ENCODE measurements at regions not wholly inside any gene's neighbourhood (a gene's known extent, or its start where the extent isn't known, plus 50 kb on each side); places are given as distances from the start of the nearest gene placed in this dataset.

GRCh38 chr9:38259056-38259455 lies 133.4 kb upstream of the ALDH1B1 start:
- no TSS peak for BruUV-seq (replicated peaks)
- no peak for TF ChIP-seq CTCF (IDR thresholded peaks at IDR 0.05; ENCODE audit: unreplicated experiment)
- peaks cover 24% of the 10 kb centered on the region for H3K27me3 Mint-ChIP-seq (ENCODE audit: insufficient read depth, unreplicated experiment)
- no peak for DNase-seq (ENCODE audit: unreplicated experiment)
- CTCF ChIA-PET, result interaction anchor here (0.6 to 1.6 kb wide), 6 partner anchors 104 to 345 kb away, joined by 3 to 5 read pairs (median 4); partner anchors contain the start of gene SHB
- peaks cover 7% of the 10 kb centered on the region for H3K9me3 Mint-ChIP-seq (ENCODE audit: unreplicated experiment)
- H3K27ac Mint-ChIP-seq (ENCODE audit: low read depth, unreplicated experiment), result no peak overlapping the region
- no peak overlapping the region for H3K4me3 Mint-ChIP-seq (ENCODE audit: unreplicated experiment)
- POLR2A ChIA-PET, result interaction anchor here (0.8 kb wide), 1 partner anchor 28 kb away, joined by 3 read pairs; no protein-coding TSS in a partner anchor
- no peaks in the 10 kb centered on the region for H3K36me3 Mint-ChIP-seq (ENCODE audit: insufficient read depth, unreplicated experiment)
- intact Hi-C loops (cut with micrococcal nuclease), result no loop called here
- H3K4me1 Mint-ChIP-seq (ENCODE audit: insufficient read depth, unreplicated experiment), result no peaks in the 10 kb centered on the region

- H3K4me1 Mint-ChIP-seq (ENCODE audit: insufficient read depth, unreplicated experiment), result no peaks in the 10 kb centered on the region
- H3K4me3 Mint-ChIP-seq (ENCODE audit: unreplicated experiment), result no peak overlapping the region
- DNase-seq (ENCODE audit: unreplicated experiment), result no peak
- CTCF ChIA-PET, result interaction anchor here (0.7 to 1.5 kb wide), 4 partner anchors 195 to 344 kb away, joined by 3 to 5 read pairs (median 4); no protein-coding TSS in a partner anchor
- H3K27ac Mint-ChIP-seq (ENCODE audit: low read depth, unreplicated experiment), result no peak overlapping the region
- intact Hi-C loops (cut with micrococcal nuclease), result no loop called here
- H3K27me3 Mint-ChIP-seq (ENCODE audit: insufficient read depth, unreplicated experiment), result peaks cover 10% of the 10 kb centered on the region
- H3K9me3 Mint-ChIP-seq (ENCODE audit: unreplicated experiment), result peaks cover 7% of the 10 kb centered on the region
- no peak for TF ChIP-seq CTCF (IDR thresholded peaks at IDR 0.05; ENCODE audit: unreplicated experiment)
- BruUV-seq (replicated peaks), result no TSS peak
- POLR2A ChIA-PET, result no interaction called here
- H3K36me3 Mint-ChIP-seq (ENCODE audit: insufficient read depth, unreplicated experiment), result no peaks in the 10 kb centered on the region
These were observed 134.8 kb upstream of the ALDH1B1 start for GRCh38 chr9:38257626-38258215.

- TF ChIP-seq CTCF (IDR thresholded peaks at IDR 0.05; ENCODE audit: unreplicated experiment), result no peak
- no peaks in the 10 kb centered on the region for H3K4me1 Mint-ChIP-seq (ENCODE audit: insufficient read depth, unreplicated experiment)
- intact Hi-C loops (cut with micrococcal nuclease), result no loop called here
- H3K9me3 Mint-ChIP-seq (ENCODE audit: unreplicated experiment), result peaks cover 7% of the 10 kb centered on the region
- POLR2A ChIA-PET, result interaction anchor here (0.7 kb wide), 1 partner anchor 8 kb away, joined by 3 read pairs; no protein-coding TSS in a partner anchor
- no peak overlapping the region for H3K27ac Mint-ChIP-seq (ENCODE audit: low read depth, unreplicated experiment)
- H3K4me3 Mint-ChIP-seq (ENCODE audit: unreplicated experiment), result no peak overlapping the region
- BruUV-seq (replicated peaks), result no TSS peak
- no peak for DNase-seq (ENCODE audit: unreplicated experiment)
- H3K36me3 Mint-ChIP-seq (ENCODE audit: insufficient read depth, unreplicated experiment), result no peaks in the 10 kb centered on the region
- CTCF ChIA-PET, result interaction anchor here (1.0 kb wide), 1 partner anchor 169 kb away, joined by 4 read pairs; no protein-coding TSS in a partner anchor
- H3K27me3 Mint-ChIP-seq (ENCODE audit: insufficient read depth, unreplicated experiment), result no peaks in the 10 kb centered on the region
These were observed 136.0 kb upstream of the ALDH1B1 start for GRCh38 chr9:38256461-38256860.

- Mint-ChIP-seq H3K4me3 (ENCODE audit: unreplicated experiment) (no peak overlapping the region), H3K27ac (ENCODE audit: low read depth, unreplicated experiment) (no peak overlapping the region), H3K4me1 (ENCODE audit: insufficient read depth, unreplicated experiment) (no peaks in the 10 kb centered on the region), H3K36me3 (ENCODE audit: insufficient read depth, unreplicated experiment) (no peaks in the 10 kb centered on the region), H3K9me3 (ENCODE audit: unreplicated experiment) (peaks cover 7% of the 10 kb centered on the region), H3K27me3 (ENCODE audit: insufficient read depth, unreplicated experiment) (no peaks in the 10 kb centered on the region)
- CTCF ChIA-PET, result no interaction called here
- no TSS peak for BruUV-seq (replicated peaks)
- no peak for TF ChIP-seq CTCF (IDR thresholded peaks at IDR 0.05; ENCODE audit: unreplicated experiment)
- no peak for DNase-seq (ENCODE audit: unreplicated experiment)
- POLR2A ChIA-PET, result interaction anchor here (0.7 kb wide), 1 partner anchor 8 kb away, joined by 3 read pairs; no protein-coding TSS in a partner anchor
- intact Hi-C loops (cut with micrococcal nuclease), result no loop called here
These were observed 136.9 kb upstream of the ALDH1B1 start for GRCh38 chr9:38255599-38255998.
